Activated CD8-positive, alpha-beta memory T cell treated with anti-CD3 and anti-CD28 coated beads for 1 hour (primary cell): ENCODE measurements at regions not wholly inside any gene's neighbourhood (a gene's known extent, or its start where the extent isn't known, plus 50 kb on each side); places are given as distances from the start of the nearest gene placed in this dataset.
"Not testable (repeated sequence)": the region's sequence is repeated elsewhere in the genome, so short reads cannot be mapped to it uniquely, and the experiment has no call there.

ENCODE experiments used
- DNase-seq, 2 donors: peaks; one replicate each; pipeline ENCODE4 v3.0.0-alpha.2; 2020; ENCODE audit warnings: low read depth in 1 of 2; ENCODE audit errors: extremely low read depth in 1 of 2

GRCh38 chr4:22630161-22630975, 62.4 kb upstream of the GBA3 start:
- DNase-seq: not testable (repeated sequence)

- DNase-seq: not testable (repeated sequence)
These were observed 61.6 kb upstream of the GBA3 start for GRCh38 chr4:22631167-22631566.

GRCh38 chr4:22634541-22635181, 58.1 kb upstream of the GBA3 start:
- DNase-seq: no peak

GRCh38 chr4:22635182-22635549, 57.6 kb upstream of the GBA3 start:
- DNase-seq: not testable (repeated sequence)

- DNase-seq: no peak
These were observed 57.0 kb upstream of the GBA3 start for GRCh38 chr4:22635692-22636091.

GRCh38 chr4:22637306-22637705, 55.4 kb upstream of the GBA3 start:
- no peak for DNase-seq
